ENCODE measurements at regions not wholly inside any gene's neighbourhood (a gene's known extent, or its start where the extent isn't known, plus 50 kb on each side); places are given as distances from the start of the nearest gene placed in this dataset.
A peak's percentile ranks its signal among the peaks of the same experiment; 100 is the strongest.

DNA sequence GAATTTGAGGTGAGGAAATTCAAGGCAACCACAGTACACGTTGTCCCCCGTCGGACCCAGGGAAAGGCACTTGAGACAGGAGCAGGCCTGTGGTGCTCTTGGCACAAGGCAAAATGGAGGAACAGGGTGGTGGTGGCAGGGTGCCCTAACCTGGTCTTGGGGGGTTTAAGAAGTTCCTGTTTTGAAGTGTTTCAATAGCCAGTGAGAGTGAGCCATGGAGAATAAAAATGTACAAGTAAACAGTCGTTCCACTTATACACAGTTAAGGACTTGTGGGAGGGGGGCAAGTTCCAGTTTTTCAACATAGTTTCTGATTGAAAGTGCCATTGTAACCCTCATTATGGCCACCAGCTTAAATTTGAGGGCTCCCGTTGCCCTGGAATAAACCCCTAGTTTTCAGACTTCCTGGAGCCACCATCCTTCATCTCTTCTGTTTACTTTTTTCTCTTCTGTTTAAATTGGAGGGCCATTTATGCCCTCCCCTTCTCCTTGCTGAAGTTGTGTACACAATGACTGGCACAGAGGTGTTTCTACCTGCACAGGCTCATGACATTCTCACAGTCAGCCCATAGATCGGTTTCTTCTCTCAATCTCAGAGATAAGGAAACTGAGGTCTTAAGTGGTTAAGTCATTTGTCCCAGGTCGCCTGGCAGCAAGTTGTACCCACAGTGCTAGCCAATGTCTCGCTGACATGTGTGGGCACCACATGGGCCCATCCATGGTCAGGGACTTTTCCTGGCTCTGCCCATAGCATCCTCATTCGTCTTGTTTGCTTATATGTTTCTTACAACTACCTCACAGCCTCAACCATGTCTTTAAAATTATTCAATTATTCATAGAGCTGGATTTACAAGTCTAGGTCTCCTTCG lies 66.0 kb upstream of the ST3GAL5 start:
- Histone ChIP-seq H3K36me3 (ENCODE audit: insufficient read depth in 1 of 2, low read depth in 1 of 2) (no peaks in the 10 kb centered on the region), H3K9me3 (no peaks in the 10 kb centered on the region), H3K4me3 (no peak overlapping the region), H3K27ac (peak overlapping the region; percentile 1), H3K4me1 (peaks cover 19% of the 10 kb centered on the region), H3K27me3 (ENCODE audit: insufficient read depth in 3 of 3, low read length in 2 of 3) (no peaks in the 10 kb centered on the region)
- intact Hi-C loops (cut with DNase I) = no loop called here
- 86 to 95% (median 88%) methylated on average over 10 of the region's 10 CpGs for WGBS, 3 donors
- ATAC-seq = peak in 1 of 4 donors; percentile 14
- TF ChIP-seq, protein P1, sequence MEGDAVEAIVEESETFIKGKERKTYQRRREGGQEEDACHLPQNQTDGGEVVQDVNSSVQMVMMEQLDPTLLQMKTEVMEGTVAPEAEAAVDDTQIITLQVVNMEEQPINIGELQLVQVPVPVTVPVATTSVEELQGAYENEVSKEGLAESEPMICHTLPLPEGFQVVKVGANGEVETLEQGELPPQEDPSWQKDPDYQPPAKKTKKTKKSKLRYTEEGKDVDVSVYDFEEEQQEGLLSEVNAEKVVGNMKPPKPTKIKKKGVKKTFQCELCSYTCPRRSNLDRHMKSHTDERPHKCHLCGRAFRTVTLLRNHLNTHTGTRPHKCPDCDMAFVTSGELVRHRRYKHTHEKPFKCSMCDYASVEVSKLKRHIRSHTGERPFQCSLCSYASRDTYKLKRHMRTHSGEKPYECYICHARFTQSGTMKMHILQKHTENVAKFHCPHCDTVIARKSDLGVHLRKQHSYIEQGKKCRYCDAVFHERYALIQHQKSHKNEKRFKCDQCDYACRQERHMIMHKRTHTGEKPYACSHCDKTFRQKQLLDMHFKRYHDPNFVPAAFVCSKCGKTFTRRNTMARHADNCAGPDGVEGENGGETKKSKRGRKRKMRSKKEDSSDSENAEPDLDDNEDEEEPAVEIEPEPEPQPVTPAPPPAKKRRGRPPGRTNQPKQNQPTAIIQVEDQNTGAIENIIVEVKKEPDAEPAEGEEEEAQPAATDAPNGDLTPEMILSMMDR (IDR thresholded peaks at IDR 0.05) = no peak
- no peak for DNase-seq

DNA sequence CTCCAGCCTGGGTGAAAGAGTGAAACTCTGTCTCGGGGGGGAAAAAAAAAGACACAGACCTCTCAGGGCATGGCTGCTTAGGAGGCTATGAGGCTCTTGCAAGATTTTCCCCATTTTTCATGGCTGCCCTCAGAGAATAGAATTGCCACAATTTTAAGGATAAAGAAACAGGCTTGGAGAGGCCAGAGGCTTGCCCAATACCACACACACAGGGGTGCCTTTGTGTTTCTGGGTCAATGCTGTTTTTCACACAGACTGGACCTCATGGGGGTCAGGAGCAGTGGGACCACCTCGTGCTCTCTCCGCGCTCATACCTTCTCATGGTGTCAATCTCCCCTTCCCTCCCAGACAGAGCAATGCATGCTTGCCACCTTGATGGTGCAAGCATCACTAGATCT lies 65.4 kb upstream of the ST3GAL5 start:
- H3K9me3 ChIP-seq = no peaks in the 10 kb centered on the region
- intact Hi-C loops (cut with DNase I) = no loop called here
- DNase-seq (no peak), ATAC-seq (no peak)
- WGBS, 3 donors = 92 to 100% (median 93%) methylated on average over 4 of the region's 4 CpGs
- no peak overlapping the region for H3K4me3 ChIP-seq
- H3K27me3 ChIP-seq (ENCODE audit: insufficient read depth in 3 of 3, low read length in 2 of 3) = no peaks in the 10 kb centered on the region
- H3K36me3 ChIP-seq (ENCODE audit: insufficient read depth in 1 of 2, low read depth in 1 of 2) = no peaks in the 10 kb centered on the region
- H3K4me1 ChIP-seq = peaks cover 16% of the 10 kb centered on the region
- TF ChIP-seq, protein P1 (IDR thresholded peaks at IDR 0.05) = no peak
- H3K27ac ChIP-seq = no peak overlapping the region

DNA sequence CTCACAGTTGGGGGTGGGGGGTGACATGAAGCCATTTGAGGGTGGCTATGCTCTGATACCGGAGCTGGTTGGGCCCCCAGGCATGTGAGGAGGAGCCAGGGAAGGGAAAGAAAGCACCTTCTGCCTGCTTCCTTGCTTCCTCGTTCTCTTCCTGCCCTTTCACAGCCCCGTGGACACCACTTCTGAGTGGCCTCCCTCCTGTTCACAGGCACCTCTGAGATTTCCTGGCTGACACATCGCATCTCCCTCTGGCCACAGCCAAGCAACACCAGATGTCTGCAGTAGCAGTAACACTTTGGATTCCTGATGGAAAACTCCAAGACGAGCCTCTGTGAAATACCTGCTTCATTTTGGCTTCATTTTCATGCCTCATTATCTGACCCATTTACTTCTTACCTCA lies 64.7 kb upstream of the ST3GAL5 start:
- 46 to 52% (median 47%) methylated on average over 5 of the region's 5 CpGs for WGBS, 3 donors
- TF ChIP-seq, protein P1 (IDR thresholded peaks at IDR 0.05) = no peak
- intact Hi-C loops (cut with DNase I) = no loop called here
- Histone ChIP-seq H3K36me3 (ENCODE audit: insufficient read depth in 1 of 2, low read depth in 1 of 2) (no peaks in the 10 kb centered on the region), H3K4me1 (peaks cover 14% of the 10 kb centered on the region), H3K9me3 (no peaks in the 10 kb centered on the region), H3K27ac (no peak overlapping the region), H3K27me3 (ENCODE audit: insufficient read depth in 3 of 3, low read length in 2 of 3) (no peaks in the 10 kb centered on the region), H3K4me3 (no peak overlapping the region)
- DNase-seq (no peak), ATAC-seq (no peak)

DNA sequence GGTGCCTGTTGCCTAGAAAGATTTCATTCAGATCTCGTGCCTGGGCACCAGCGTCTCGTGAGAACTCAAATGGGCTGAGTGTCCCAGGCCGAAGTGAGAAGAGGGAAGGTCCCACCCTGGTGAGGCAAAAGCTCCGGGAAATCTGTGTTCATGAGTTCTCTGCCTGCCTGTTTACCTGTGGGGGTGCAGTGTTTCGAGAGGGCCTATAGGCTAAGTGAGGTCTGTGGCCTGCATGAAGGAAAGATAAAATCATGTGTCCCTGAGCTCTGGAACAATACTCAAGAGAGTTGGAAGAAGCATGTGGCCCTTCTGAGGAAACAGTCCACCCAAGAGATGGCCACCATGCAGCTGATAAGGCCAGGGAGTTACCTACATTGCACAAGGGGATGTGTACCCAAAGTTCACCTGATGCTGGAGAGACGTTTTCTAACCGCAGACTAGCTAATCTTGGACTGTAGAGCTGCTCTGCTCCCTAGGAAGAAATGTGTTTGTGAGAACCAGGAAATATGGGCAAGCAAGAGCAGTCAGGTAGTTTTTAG lies 63.5 kb upstream of the ST3GAL5 start:
- Histone ChIP-seq H3K27me3 (ENCODE audit: insufficient read depth in 3 of 3, low read length in 2 of 3) (no peaks in the 10 kb centered on the region), H3K4me3 (no peak overlapping the region), H3K36me3 (ENCODE audit: insufficient read depth in 1 of 2, low read depth in 1 of 2) (no peaks in the 10 kb centered on the region), H3K27ac (no peak overlapping the region), H3K4me1 (peaks cover 14% of the 10 kb centered on the region), H3K9me3 (peaks cover 3% of the 10 kb centered on the region)
- no peak for DNase-seq
- no peak for ATAC-seq
- TF ChIP-seq, protein P1 (IDR thresholded peaks at IDR 0.05) = no peak
- WGBS, 3 donors = 93 to 94% (median 94%) methylated on average over 8 of the region's 8 CpGs
- intact Hi-C loops (cut with DNase I) = no loop called here
